ENCODE measurements at regions not wholly inside any gene's neighbourhood (a gene's known extent, or its start where the extent isn't known, plus 50 kb on each side); places are given as distances from the start of the nearest gene placed in this dataset.
"Not testable (repeated sequence)": the region's sequence is repeated elsewhere in the genome, so short reads cannot be mapped to it uniquely, and the experiment has no call there.

- TF ChIP-seq, protein P1, sequence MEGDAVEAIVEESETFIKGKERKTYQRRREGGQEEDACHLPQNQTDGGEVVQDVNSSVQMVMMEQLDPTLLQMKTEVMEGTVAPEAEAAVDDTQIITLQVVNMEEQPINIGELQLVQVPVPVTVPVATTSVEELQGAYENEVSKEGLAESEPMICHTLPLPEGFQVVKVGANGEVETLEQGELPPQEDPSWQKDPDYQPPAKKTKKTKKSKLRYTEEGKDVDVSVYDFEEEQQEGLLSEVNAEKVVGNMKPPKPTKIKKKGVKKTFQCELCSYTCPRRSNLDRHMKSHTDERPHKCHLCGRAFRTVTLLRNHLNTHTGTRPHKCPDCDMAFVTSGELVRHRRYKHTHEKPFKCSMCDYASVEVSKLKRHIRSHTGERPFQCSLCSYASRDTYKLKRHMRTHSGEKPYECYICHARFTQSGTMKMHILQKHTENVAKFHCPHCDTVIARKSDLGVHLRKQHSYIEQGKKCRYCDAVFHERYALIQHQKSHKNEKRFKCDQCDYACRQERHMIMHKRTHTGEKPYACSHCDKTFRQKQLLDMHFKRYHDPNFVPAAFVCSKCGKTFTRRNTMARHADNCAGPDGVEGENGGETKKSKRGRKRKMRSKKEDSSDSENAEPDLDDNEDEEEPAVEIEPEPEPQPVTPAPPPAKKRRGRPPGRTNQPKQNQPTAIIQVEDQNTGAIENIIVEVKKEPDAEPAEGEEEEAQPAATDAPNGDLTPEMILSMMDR (IDR thresholded peaks at IDR 0.05), result no peak
- DNase-seq (ENCODE audit: low spot score), result no peak
- H3K4me3 ChIP-seq, result no peak overlapping the region
- H3K27ac ChIP-seq, result no peak overlapping the region
Measured at GRCh38 chr1:163609858-163610257, 288.1 kb downstream of the NUF2 start.

GRCh38 chr1:163610486-163610885 is 288.7 kb downstream of the NUF2 start:
- DNase-seq (ENCODE audit: low spot score), result no peak
- Histone ChIP-seq H3K4me3 (no peak overlapping the region), H3K27ac (no peak overlapping the region)
- TF ChIP-seq, protein P1 (IDR thresholded peaks at IDR 0.05), result no peak

DNA sequence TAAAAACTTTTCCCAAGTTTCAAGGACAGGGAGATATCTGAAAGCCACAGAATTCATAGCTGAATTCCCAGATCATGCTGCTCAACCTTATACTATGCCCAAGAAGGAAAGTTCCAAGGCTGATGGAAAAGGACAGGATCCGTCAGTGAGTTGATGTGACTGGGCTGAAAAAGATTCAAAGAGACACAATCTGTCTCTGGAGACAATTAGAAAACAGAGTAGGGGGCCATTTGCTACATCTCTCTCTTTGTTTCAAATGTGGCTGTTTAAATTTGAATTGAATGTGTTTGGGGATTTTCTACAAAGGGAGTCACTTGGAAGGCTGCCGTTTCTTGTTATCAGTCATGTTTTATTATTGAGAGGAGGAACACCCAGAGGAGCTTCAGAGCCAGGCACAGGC is 292.6 kb downstream of the NUF2 start:
- Histone ChIP-seq H3K4me3 (no peak overlapping the region), H3K27ac (no peak overlapping the region)
- DNase-seq (ENCODE audit: low spot score), result no peak
- TF ChIP-seq, protein P1 (IDR thresholded peaks at IDR 0.05), result no peak

- no peak for DNase-seq (ENCODE audit: low spot score)
- no peak overlapping the region for H3K4me3 ChIP-seq
- no peak overlapping the region for H3K27ac ChIP-seq
- TF ChIP-seq, protein P1 (IDR thresholded peaks at IDR 0.05), result no peak
Measured at GRCh38 chr1:163628034-163628773, 306.4 kb downstream of the NUF2 start.

DNA sequence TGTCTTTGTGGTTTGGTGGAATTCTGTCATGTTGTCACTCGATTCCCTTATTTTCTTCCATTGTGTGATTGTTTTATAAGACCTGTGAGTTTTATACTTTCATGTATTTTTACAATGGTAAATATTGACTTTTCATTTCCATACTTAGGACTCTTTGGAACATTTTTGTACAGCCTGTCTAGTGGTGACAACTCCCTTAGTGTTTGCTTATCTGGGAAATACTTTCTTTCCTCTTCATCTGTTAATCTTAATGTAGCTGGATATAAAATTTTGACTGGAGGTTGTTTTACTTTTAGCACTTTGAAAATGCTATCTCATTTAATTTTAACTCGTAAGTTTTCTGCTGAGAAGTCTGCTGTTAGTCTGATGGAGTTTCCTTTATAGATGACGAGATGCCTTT is 310.5 kb downstream of the NUF2 start:
- DNase-seq (ENCODE audit: low spot score), result no peak
- TF ChIP-seq, protein P1 (IDR thresholded peaks at IDR 0.05), result no peak
- Histone ChIP-seq H3K4me3 (no peak overlapping the region), H3K27ac (no peak overlapping the region)

DNA sequence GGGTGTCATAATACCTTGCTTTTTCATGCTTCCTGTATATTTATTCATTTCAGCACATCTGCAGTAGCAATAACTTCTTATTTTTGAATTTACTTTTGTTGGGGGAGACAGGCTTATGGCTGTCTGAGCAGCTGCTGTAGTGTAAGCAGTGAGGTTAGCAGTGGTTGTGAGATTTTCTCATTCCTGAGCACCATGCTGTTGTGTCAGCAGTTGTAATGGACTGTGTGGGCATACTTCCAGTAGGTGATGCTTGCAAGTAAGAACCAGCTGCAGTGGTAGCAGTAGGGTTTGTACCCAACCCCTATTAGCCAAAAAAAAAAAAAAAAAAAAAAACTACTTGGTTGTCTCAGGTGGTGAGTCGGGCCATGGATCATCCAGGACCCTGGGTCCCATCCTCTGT is 311.6 kb downstream of the NUF2 start:
- Histone ChIP-seq H3K4me3 (no peak overlapping the region), H3K27ac (no peak overlapping the region)
- DNase-seq (ENCODE audit: low spot score), result no peak
- TF ChIP-seq, protein P1 (IDR thresholded peaks at IDR 0.05), result no peak

GRCh38 chr1:163645676-163646075 is 323.9 kb downstream of the NUF2 start:
- H3K4me3 ChIP-seq; DNase-seq (ENCODE audit: low spot score); H3K27ac ChIP-seq: not testable (repeated sequence)

All from coronary artery (tissue), 2 donors.